ENCODE measurements at regions not wholly inside any gene's neighbourhood (a gene's known extent, or its start where the extent isn't known, plus 50 kb on each side); places are given as distances from the start of the nearest gene placed in this dataset.

GRCh38 chr1:60541831-60542532, 468.4 kb upstream of the C1orf87 start:
- no TSS peak for BruUV-seq (replicated peaks)
- ATAC-seq (no peak), DNase-seq (ENCODE audit: low read depth, low spot score) (no peak)
- H3K4me2 ChIP-seq (ENCODE audit: low read length) = no peak overlapping the region
- no peaks in the 10 kb centered on the region for H3K36me3 ChIP-seq (ENCODE audit: control insufficient read depth in 1 of 2, insufficient read depth in 2 of 2, low read length in 2 of 2)
- no peaks in the 10 kb centered on the region for H4K20me1 ChIP-seq (ENCODE audit: insufficient read depth)
- H3K9me3 ChIP-seq (ENCODE audit: control insufficient read depth in 1 of 2, insufficient read depth in 1 of 2, low read depth in 1 of 2, low read length in 2 of 2) = no peaks in the 10 kb centered on the region
- ChIA-PET CTCF (no interaction called here), POLR2A (no interaction called here), RAD21 (ENCODE audit: low non-redundant PET in 1 of 2, low total read pairs in 2 of 2, uncharacterized antibody in 2 of 2, unreplicated experiment in 2 of 2) (no interaction called here)
- TF ChIP-seq POLR2AphosphoS5 (IDR thresholded peaks at IDR 0.05; ENCODE audit: low read depth, low read length) = no peak
- TF ChIP-seq POLR2A (IDR thresholded peaks at IDR 0.05; ENCODE audit: borderline replicate concordance, extremely low read depth, insufficient read depth, insufficient read length) = no peak
- no peak for TF ChIP-seq YY1 (IDR thresholded peaks at IDR 0.05; ENCODE audit: extremely low read depth, insufficient replicate concordance, low read depth, low read length)
- no peak for TF ChIP-seq CTCF (IDR thresholded peaks at IDR 0.05 in 2 of 3, conservative IDR thresholded peaks at IDR 0.05 in 1 of 3; ENCODE audit: borderline replicate concordance in 1 of 3, insufficient read depth in 1 of 3, low read depth in 2 of 3, low read length in 2 of 3)
- no peak for TF ChIP-seq FOSL1 (IDR thresholded peaks at IDR 0.05; ENCODE audit: low read depth)
- no peak for TF ChIP-seq ZBTB33 (IDR thresholded peaks at IDR 0.05; ENCODE audit: extremely low read depth, insufficient replicate concordance, low read length)
- TF ChIP-seq EGR1 (IDR thresholded peaks at IDR 0.05; ENCODE audit: low read depth) = no peak
- TF ChIP-seq SP1 (IDR thresholded peaks at IDR 0.05; ENCODE audit: low read depth) = no peak
- TF ChIP-seq MAX (IDR thresholded peaks at IDR 0.05) = no peak
- TF ChIP-seq ELF1 (IDR thresholded peaks at IDR 0.05; ENCODE audit: borderline replicate concordance, low read depth) = no peak
- no peak for TF ChIP-seq REST (IDR thresholded peaks at IDR 0.05; ENCODE audit: low read depth)
- no peak for TF ChIP-seq ZNF274 (IDR thresholded peaks at IDR 0.05; ENCODE audit: low read depth, low read length)
- TF ChIP-seq TCF7L2 (IDR thresholded peaks at IDR 0.05; ENCODE audit: borderline replicate concordance, extremely low read depth, insufficient read depth, insufficient read length) = no peak
- no peak for TF ChIP-seq CEBPB (IDR thresholded peaks at IDR 0.05; ENCODE audit: low read depth)
- H3K27ac ChIP-seq (ENCODE audit: low read depth, low read length) = no peak overlapping the region
- intact Hi-C loops (cut with micrococcal nuclease) = no loop called here
- no peak overlapping the region for H3K4me3 ChIP-seq (replicated peaks in 1 of 2; ENCODE audit: low read depth in 1 of 2, low read length in 2 of 2)
- no peak overlapping the region for H3K9ac ChIP-seq (ENCODE audit: low read length)
- no peaks in the 10 kb centered on the region for H3K79me2 ChIP-seq (ENCODE audit: insufficient read depth, low read length)
- H3K4me1 ChIP-seq (ENCODE audit: control insufficient read depth in 1 of 2, insufficient read depth in 2 of 2, low read length in 2 of 2) = no peaks in the 10 kb centered on the region
- H3K27me3 ChIP-seq (ENCODE audit: insufficient read depth, low read length) = no peaks in the 10 kb centered on the region
- no peak overlapping the region for H2AFZ ChIP-seq (ENCODE audit: low read depth, low read length, poor library complexity, severe bottlenecking)
- no peaks in the 10 kb centered on the region for H3K9me2 ChIP-seq (ENCODE audit: insufficient read depth)

Data from HCT116 (cell line).